ENCODE measurements at regions not wholly inside any gene's neighbourhood (a gene's known extent, or its start where the extent isn't known, plus 50 kb on each side); places are given as distances from the start of the nearest gene placed in this dataset.

GRCh38 chr9:99560561-99560960, 261.1 kb upstream of the NR4A3 start:
- TF ChIP-seq CTCF (IDR thresholded peaks at IDR 0.05) (no peak), POLR2A (IDR thresholded peaks at IDR 0.05) (no peak)
